ENCODE measurements at regions not wholly inside any gene's neighbourhood (a gene's known extent, or its start where the extent isn't known, plus 50 kb on each side); places are given as distances from the start of the nearest gene placed in this dataset.
"Not testable (repeated sequence)": the region's sequence is repeated elsewhere in the genome, so short reads cannot be mapped to it uniquely, and the experiment has no call there.

DNA sequence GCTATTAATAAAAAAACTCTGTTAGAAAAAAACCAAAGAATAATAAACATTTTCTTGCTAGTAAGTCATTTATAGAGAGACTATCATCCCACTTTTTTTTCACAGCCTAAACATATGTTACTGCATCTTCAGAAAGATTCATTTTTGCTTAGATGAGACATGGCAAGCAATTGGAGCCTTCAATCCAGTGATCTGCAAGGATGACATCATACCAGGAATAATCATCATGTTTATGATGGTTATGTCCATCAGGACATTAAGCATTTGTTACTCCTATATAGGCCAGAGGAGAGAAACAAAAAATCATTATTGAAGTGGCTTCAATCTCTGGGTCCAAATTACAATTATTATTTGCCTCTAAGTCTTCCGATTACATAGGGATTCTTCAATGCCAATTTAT lies 626.3 kb upstream of the CCNG1 start:
- DNase-seq: no peak

DNA sequence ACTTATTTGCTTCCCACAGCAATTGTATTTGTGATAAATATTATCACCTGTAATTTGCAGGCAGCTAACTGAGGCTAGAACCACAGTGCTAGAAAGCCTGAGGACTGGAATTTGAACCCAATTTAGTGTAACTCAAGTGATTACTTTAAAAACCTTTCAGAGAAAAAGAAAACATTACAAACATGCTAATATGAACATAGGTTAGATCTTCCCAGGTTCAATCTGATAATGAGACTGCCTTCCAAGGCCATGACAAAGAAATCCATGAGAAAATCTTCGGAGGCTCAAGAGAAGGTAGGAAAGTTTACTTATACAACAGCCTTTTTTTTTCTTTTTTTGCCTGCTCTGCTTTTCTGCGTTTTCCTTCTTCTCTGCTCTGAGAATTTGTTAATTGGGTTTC lies 620.6 kb upstream of the CCNG1 start:
- DNase-seq: no peak

- DNase-seq: no peak
Measured at GRCh38 chr5:162817364-162817763, 620.0 kb upstream of the CCNG1 start.

GRCh38 chr5:162821664-162822063 lies 615.7 kb upstream of the CCNG1 start:
- DNase-seq: not testable (repeated sequence)

GRCh38 chr5:162824360-162824759 lies 613.0 kb upstream of the CCNG1 start:
- DNase-seq: no peak

DNA sequence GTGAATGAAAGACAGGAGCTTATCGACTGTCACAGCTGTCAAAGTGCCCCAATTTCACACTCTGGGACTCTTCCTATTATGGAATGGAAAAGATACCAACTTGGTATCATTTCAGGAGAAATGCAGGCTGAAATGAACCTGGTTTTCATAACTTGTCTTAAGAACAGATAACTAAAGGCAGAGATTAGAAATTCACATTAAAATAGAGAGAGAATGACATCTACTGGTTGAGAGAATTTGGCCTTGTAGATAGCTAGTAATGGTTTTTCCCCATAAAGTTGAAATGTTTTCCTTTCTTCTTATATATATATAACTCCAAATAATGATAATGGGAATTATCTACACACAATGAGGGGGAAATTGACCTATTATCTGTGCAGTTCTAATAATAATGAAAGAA lies 600.2 kb upstream of the CCNG1 start:
- DNase-seq: no peak

DNA sequence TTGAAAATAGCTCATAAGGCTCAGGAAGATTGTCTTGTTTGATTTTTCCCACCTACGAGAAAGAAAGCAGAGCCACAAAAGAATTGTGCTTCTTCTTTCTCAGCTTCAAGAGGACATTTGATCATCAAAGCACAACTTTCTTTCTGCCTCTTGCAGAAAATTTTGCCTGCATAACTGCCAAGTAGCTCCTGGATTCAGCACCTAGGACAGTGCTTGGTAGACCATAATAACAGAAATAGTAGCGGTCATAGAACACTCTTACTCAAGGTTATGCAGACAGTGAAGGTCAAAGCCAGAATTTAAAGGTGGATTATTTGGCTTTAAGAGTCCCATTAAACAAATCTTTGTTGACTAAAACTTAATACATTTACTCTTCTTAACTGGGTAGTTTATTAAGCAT lies 594.7 kb upstream of the CCNG1 start:
- no peak for DNase-seq

GRCh38 chr5:162852134-162852533 lies 585.3 kb upstream of the CCNG1 start:
- no peak for DNase-seq

DNA sequence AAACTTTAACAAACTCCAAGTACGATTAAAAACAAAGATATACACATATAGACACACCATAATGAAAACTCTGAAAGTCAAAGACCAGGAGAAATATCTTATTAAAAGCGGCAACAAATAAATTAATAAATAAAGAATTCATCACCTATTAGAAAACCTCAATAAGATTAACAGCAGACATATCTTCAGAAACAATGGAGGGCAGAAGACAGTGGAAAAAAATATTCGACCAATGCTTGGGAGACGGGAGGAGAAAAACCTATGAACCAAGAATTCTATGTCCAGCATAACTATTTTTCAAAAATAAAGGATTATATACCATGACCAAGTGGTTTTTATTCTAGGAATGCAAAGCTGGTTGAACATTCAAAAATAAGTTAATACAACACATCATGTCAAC lies 578.6 kb upstream of the CCNG1 start:
- DNase-seq: no peak

- DNase-seq: no peak
Measured at GRCh38 chr5:162870966-162871365, 566.4 kb upstream of the CCNG1 start.

DNA sequence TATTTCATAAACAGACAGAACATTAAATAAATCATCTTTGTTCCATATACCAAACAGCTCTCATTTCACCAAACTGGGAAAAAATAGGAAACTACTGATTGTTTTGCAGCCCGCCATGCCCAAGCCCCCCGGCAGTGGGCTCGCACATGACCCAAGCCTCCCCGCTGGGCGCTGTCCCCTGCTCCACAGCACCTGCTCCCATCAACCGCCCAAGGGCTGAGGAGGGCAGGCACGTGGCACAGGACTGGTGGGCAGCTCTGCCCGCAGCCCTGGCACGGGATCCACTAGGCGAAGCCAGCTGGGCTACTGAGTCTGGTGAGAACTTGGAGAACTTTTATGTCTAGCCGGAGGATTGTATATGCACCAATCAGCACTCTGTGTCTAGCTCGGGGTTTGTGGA lies 554.8 kb upstream of the CCNG1 start:
- no peak for DNase-seq

DNA sequence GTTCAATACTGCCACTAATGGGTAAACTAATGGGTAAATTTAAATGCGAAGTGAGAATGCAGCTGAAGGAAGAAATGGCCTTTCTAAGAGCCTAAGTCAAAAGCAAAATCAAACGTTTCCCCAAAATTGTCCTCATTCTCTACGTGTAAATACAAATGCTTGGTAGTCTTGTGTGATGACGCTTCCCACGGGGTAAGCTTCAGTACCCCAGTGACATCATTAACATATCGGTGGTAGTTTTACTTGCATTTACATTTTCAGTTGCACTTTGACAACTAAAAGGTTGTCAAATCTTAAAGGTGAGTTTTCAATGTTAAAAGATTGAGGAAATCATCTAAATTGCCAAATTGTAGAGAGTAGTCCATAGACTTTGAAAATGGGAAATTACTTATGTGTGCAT lies 550.7 kb upstream of the CCNG1 start:
- no peak for DNase-seq

DNA sequence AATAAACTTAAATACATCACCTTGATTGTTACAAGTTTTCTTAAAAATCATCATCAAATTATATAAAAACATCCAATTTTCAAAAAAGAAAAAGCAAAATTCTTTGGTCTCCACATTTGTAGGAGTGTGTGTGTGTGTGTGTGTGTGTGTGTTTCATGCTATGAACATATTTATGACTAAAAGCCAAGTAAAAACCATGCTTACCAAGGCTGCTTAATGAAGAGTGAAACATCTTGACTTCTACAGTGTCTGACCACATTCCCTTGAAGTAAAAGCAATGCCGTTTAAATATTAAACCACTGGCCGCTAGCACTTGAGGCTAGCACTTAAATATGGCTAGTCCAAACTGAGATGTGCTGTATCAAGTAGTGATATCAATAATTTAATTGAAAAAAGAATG lies 549.1 kb upstream of the CCNG1 start:
- no peak for DNase-seq

DNA sequence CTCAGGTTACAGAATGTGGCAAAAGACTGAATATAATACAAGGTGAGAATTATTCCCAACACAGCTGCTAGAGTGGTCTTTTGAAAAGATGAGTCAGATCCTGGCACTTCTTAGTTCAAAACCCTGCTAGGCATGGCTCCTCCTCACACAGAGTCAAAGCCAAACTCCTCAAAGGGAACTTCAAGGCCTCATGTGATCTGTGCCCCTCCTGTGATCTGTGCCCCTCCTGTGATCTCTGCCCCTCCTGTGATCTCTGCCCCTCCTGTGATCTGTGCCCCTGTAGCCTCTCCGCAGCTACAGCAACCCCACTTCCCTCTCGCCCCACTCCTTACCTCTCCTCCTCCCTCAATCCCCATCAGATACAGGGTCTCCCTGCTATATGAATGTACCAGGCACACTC lies 525.5 kb upstream of the CCNG1 start:
- no peak for DNase-seq

GRCh38 chr5:162916368-162916767 lies 521.0 kb upstream of the CCNG1 start:
- no peak for DNase-seq

DNA sequence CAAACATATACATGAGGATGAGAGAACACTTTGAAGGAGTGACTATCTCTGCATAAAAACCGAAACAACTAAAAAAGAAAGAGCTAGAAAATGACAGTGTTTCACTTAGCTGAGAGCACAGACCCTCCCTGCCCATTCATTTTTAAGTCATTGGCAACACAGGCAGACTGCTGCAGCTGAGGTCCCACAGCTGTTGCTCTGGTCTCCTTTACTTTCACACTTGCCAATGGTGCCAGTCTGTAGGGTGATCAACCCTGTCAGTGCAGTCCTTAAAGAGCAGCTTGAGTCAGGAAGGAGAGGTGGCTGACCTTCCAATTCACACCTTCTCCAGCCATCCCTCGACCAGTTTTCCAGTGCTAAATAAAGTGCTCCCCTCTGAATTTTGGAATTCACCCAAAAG lies 508.3 kb upstream of the CCNG1 start:
- no peak for DNase-seq

GRCh38 chr5:162931501-162931900 lies 505.9 kb upstream of the CCNG1 start:
- DNase-seq: no peak

GRCh38 chr5:162939991-162940390 lies 497.4 kb upstream of the CCNG1 start:
- no peak for DNase-seq

DNA sequence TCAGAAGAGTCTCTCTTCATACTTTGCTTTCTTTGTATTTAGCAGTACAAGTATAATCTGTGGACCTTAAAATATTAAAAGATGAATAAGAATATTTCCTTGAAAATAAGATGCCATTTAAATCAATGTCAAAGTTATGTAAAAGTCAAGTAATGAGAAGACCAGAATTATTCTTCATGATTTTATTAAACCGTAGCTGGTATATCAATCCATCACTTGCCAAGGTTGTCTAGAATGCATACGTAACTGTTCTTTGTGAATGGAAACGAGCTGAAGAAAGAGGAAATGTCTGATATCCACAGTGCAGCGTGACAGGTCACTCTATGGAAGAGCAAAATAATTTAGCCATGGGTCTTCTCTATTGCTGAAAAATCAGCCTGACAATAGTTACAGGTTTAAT lies 488.7 kb upstream of the CCNG1 start:
- no peak for DNase-seq

- no peak for DNase-seq
Measured at GRCh38 chr5:162956570-162956969, 480.8 kb upstream of the CCNG1 start.

DNA sequence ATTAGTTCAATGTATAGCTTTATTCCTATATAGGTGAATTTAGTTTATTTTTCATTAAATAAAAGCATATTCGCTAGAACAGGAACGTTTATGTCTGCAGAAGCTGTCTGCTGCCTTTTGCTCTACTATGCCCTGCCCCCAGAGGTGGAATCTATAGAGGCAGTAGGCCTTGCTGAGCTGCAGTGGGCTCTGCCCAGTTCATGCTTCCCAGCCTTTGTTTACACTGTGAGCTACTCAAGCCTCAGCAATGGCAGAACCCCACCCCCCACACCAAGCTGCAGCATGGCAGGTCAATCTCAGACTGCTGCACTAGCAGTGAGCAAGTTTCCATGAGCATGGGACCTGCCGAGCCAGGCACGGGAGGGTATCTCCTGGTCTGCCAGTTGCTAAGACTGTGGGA lies 473.3 kb upstream of the CCNG1 start:
- not testable (repeated sequence) for DNase-seq

DNA sequence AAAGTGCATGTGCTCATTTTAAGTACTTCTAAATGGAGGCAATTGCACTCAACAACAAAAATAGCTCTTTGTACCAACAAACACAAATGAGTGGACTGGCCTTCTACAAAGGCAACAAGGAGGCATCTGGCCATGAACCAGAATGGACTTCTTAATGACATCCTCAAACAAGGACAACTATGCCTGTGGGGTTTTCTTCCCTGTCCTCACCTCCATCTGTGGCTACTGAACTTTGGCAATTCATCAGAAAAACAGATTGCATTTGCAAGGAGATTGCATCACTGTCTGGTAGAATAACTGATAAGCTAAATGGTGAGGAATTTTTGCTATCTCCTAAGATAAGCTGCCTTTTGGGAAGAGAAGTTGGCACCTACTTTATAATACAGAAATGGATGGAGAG lies 447.3 kb upstream of the CCNG1 start:
- no peak for DNase-seq

- DNase-seq: no peak
Measured at GRCh38 chr5:162990856-162991497, 446.4 kb upstream of the CCNG1 start.

- no peak for DNase-seq
Measured at GRCh38 chr5:162995568-162995967, 441.8 kb upstream of the CCNG1 start.

GRCh38 chr5:162996053-162996452 lies 441.3 kb upstream of the CCNG1 start:
- DNase-seq: no peak

- DNase-seq: no peak
Measured at GRCh38 chr5:163005949-163006348, 431.4 kb upstream of the CCNG1 start.

All from NCI-H1930 (cell line).